GM13977 (cell line): ENCODE measurements at regions not wholly inside any gene's neighbourhood (a gene's known extent, or its start where the extent isn't known, plus 50 kb on each side); places are given as distances from the start of the nearest gene placed in this dataset.

Experiments used
- DNase-seq: peaks from one replicate; pipeline ENCODE4 v3.0.0; 2012; ENCODE audit warnings: low spot score
- CTCF ChIP-seq: IDR thresholded peaks from 2 replicates; pipeline ENCODE4 v1.5.1; 2012; ENCODE audit warnings: mild to moderate bottlenecking, control low read depth; ENCODE audit not compliant: insufficient read depth; ENCODE audit errors: extremely low read depth, missing control alignments
- in situ Hi-C: fragments of 300-500 bp; cut with MboI; formaldehyde crosslinking; loops from one replicate; pipeline ENCODE4 v1.12.0; 2022; ENCODE audit warnings: low sequenced_read_pairs, low pct_unique_long_range_greater_than_20kb, mixed read lengths, inconsistent platforms; ENCODE audit not compliant: unreplicated experiment

- DNase-seq, result no peak
- TF ChIP-seq CTCF, result no peak
- in situ Hi-C loops, result no loop called here
Measured at GRCh38 chr2:15738225-15738546, 146.5 kb downstream of the DDX1 start.

- in situ Hi-C loops, result no loop called here
- no peak for TF ChIP-seq CTCF
Measured at GRCh38 chr2:15738943-15739342, 147.3 kb downstream of the DDX1 start.

GRCh38 chr2:15744820-15745219 is 153.2 kb downstream of the DDX1 start:
- TF ChIP-seq CTCF, result no peak
- DNase-seq, result no peak
- in situ Hi-C loops, result no loop called here

More at GRCh38 chr2:15738943-15739342, 147.3 kb downstream of the DDX1 start:
- DNase-seq, result no peak

GRCh38 chr2:15745350-15745749 is 153.7 kb downstream of the DDX1 start:
- TF ChIP-seq CTCF, result no peak
- in situ Hi-C loops, result no loop called here
- DNase-seq, result no peak

GRCh38 chr2:15745907-15746702 is 154.4 kb downstream of the DDX1 start:
- in situ Hi-C loops, result no loop called here
- no peak for DNase-seq

GRCh38 chr2:15746703-15747550 is 155.3 kb downstream of the DDX1 start:
- in situ Hi-C loops, result no loop called here
- no peak for DNase-seq
- no peak for TF ChIP-seq CTCF

More at GRCh38 chr2:15745907-15746702, 154.4 kb downstream of the DDX1 start:
- no peak for TF ChIP-seq CTCF
